ENCODE measurements at regions not wholly inside any gene's neighbourhood (a gene's known extent, or its start where the extent isn't known, plus 50 kb on each side); places are given as distances from the start of the nearest gene placed in this dataset.

- no peak for TF ChIP-seq CREB1 (CRISPR knock-in tag; IDR thresholded peaks at IDR 0.05; ENCODE audit: low read depth)
- no peak for TF ChIP-seq CTCF (conservative IDR thresholded peaks at IDR 0.05; ENCODE audit: low read depth in 2 of 2)
- TF ChIP-seq, protein P1, sequence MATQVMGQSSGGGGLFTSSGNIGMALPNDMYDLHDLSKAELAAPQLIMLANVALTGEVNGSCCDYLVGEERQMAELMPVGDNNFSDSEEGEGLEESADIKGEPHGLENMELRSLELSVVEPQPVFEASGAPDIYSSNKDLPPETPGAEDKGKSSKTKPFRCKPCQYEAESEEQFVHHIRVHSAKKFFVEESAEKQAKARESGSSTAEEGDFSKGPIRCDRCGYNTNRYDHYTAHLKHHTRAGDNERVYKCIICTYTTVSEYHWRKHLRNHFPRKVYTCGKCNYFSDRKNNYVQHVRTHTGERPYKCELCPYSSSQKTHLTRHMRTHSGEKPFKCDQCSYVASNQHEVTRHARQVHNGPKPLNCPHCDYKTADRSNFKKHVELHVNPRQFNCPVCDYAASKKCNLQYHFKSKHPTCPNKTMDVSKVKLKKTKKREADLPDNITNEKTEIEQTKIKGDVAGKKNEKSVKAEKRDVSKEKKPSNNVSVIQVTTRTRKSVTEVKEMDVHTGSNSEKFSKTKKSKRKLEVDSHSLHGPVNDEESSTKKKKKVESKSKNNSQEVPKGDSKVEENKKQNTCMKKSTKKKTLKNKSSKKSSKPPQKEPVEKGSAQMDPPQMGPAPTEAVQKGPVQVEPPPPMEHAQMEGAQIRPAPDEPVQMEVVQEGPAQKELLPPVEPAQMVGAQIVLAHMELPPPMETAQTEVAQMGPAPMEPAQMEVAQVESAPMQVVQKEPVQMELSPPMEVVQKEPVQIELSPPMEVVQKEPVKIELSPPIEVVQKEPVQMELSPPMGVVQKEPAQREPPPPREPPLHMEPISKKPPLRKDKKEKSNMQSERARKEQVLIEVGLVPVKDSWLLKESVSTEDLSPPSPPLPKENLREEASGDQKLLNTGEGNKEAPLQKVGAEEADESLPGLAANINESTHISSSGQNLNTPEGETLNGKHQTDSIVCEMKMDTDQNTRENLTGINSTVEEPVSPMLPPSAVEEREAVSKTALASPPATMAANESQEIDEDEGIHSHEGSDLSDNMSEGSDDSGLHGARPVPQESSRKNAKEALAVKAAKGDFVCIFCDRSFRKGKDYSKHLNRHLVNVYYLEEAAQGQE (IDR thresholded peaks at IDR 0.05; ENCODE audit: unreplicated experiment) = no peak
- TF ChIP-seq STAT1 (IDR thresholded peaks at IDR 0.05; ENCODE audit: unreplicated experiment) = no peak
- no peak for TF ChIP-seq POLR2AphosphoS5 (IDR thresholded peaks at IDR 0.05; ENCODE audit: low read depth)
- no peak for TF ChIP-seq JUNB (IDR thresholded peaks at IDR 0.05; ENCODE audit: unreplicated experiment)
Observed at GRCh38 chr11:98411777-98412176, 609.0 kb upstream of the CNTN5 start.

All from GM23338 (cell line).